ENCODE measurements at regions not wholly inside any gene's neighbourhood (a gene's known extent, or its start where the extent isn't known, plus 50 kb on each side); places are given as distances from the start of the nearest gene placed in this dataset.
"Not testable (repeated sequence)": the region's sequence is repeated elsewhere in the genome, so short reads cannot be mapped to it uniquely, and the experiment has no call there.

GRCh38 chr10:76618641-76619040, 1019.0 kb downstream of the KCNMA1 start:
- no peak overlapping the region for H3K27ac Mint-ChIP-seq (ENCODE audit: unreplicated experiment)
- H3K4me1 Mint-ChIP-seq (ENCODE audit: low read depth): no peaks in the 10 kb centered on the region
- TF ChIP-seq, protein P1, sequence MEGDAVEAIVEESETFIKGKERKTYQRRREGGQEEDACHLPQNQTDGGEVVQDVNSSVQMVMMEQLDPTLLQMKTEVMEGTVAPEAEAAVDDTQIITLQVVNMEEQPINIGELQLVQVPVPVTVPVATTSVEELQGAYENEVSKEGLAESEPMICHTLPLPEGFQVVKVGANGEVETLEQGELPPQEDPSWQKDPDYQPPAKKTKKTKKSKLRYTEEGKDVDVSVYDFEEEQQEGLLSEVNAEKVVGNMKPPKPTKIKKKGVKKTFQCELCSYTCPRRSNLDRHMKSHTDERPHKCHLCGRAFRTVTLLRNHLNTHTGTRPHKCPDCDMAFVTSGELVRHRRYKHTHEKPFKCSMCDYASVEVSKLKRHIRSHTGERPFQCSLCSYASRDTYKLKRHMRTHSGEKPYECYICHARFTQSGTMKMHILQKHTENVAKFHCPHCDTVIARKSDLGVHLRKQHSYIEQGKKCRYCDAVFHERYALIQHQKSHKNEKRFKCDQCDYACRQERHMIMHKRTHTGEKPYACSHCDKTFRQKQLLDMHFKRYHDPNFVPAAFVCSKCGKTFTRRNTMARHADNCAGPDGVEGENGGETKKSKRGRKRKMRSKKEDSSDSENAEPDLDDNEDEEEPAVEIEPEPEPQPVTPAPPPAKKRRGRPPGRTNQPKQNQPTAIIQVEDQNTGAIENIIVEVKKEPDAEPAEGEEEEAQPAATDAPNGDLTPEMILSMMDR (IDR thresholded peaks at IDR 0.05): no peak
- H3K9me3 Mint-ChIP-seq (ENCODE audit: low read depth): peaks cover 14% of the 10 kb centered on the region
- no peaks in the 10 kb centered on the region for H3K36me3 Mint-ChIP-seq (ENCODE audit: low read depth)
- H3K4me3 Mint-ChIP-seq (ENCODE audit: unreplicated experiment): no peak overlapping the region
- no peak for DNase-seq (ENCODE audit: low spot score)
- H3K27me3 Mint-ChIP-seq (ENCODE audit: low read depth): no peaks in the 10 kb centered on the region

- H3K36me3 Mint-ChIP-seq (ENCODE audit: low read depth): peaks cover under 1% of the 10 kb centered on the region
Measured at GRCh38 chr10:76618171-76618570, 1019.4 kb downstream of the KCNMA1 start.

GRCh38 chr10:76616666-76617065, 1020.9 kb downstream of the KCNMA1 start:
- H3K4me3 Mint-ChIP-seq (ENCODE audit: unreplicated experiment); H3K36me3 Mint-ChIP-seq (ENCODE audit: low read depth); H3K4me1 Mint-ChIP-seq (ENCODE audit: low read depth); DNase-seq (ENCODE audit: low spot score); H3K27ac Mint-ChIP-seq (ENCODE audit: unreplicated experiment); H3K27me3 Mint-ChIP-seq (ENCODE audit: low read depth): not testable (repeated sequence)
- peaks cover 17% of the 10 kb centered on the region for H3K9me3 Mint-ChIP-seq (ENCODE audit: low read depth)

More at GRCh38 chr10:76618171-76618570, 1019.4 kb downstream of the KCNMA1 start:
- Mint-ChIP-seq H3K27me3 (ENCODE audit: low read depth) (no peaks in the 10 kb centered on the region), H3K4me3 (ENCODE audit: unreplicated experiment) (no peak overlapping the region), H3K9me3 (ENCODE audit: low read depth) (peaks cover 14% of the 10 kb centered on the region), H3K4me1 (ENCODE audit: low read depth) (no peaks in the 10 kb centered on the region), H3K27ac (ENCODE audit: unreplicated experiment) (no peak overlapping the region)
- no peak for DNase-seq (ENCODE audit: low spot score)
- TF ChIP-seq, protein P1 (IDR thresholded peaks at IDR 0.05): no peak

DNA sequence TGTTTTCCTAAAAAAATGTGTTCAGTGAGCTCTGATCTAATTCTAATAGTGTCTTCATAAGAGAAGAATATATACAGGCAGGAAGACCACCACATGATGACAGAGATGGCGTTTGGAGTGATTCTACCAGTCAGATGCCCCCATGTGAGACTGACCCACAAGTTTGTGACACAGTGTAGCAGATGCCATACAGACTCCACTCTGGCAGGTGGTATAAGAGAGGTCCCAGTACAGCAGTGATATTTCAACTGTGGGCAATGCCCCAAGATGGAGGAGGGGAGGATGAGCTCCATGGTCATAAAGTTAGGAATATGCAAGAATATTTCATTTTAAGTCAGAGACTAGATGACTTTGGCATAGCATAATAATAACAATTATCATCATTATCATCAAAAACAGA, 1022.6 kb downstream of the KCNMA1 start:
- Mint-ChIP-seq H3K4me1 (ENCODE audit: low read depth) (no peaks in the 10 kb centered on the region), H3K9me3 (ENCODE audit: low read depth) (peaks cover 18% of the 10 kb centered on the region), H3K36me3 (ENCODE audit: low read depth) (peaks cover 12% of the 10 kb centered on the region), H3K27me3 (ENCODE audit: low read depth) (no peaks in the 10 kb centered on the region), H3K27ac (ENCODE audit: unreplicated experiment) (no peak overlapping the region), H3K4me3 (ENCODE audit: unreplicated experiment) (no peak overlapping the region)
- TF ChIP-seq, protein P1 (IDR thresholded peaks at IDR 0.05): no peak
- no peak for DNase-seq (ENCODE audit: low spot score)

All from chondrocyte (in vitro differentiated cells).